Activated naive CD4-positive, alpha-beta T cell treated with anti-CD3 and anti-CD28 coated beads for 36 hours (primary cell): ENCODE measurements at regions not wholly inside any gene's neighbourhood (a gene's known extent, or its start where the extent isn't known, plus 50 kb on each side); places are given as distances from the start of the nearest gene placed in this dataset.
"Not testable (repeated sequence)": the region's sequence is repeated elsewhere in the genome, so short reads cannot be mapped to it uniquely, and the experiment has no call there.

ENCODE experiments used
- CTCF ChIA-PET: fragments of 350-600 bp; sonication (Branson Sonifier 250); formaldehyde crosslinking; loops from one replicate; lab custom pipeline; 2021; ENCODE audit warnings: antibody characterized with exemption; lab: Charles Lee
- DNase-seq: peaks from one replicate; pipeline ENCODE4 v3.0.0-alpha.2; 2020
- H3K27ac Mint-ChIP-seq: one replicate; pipeline ENCODE4 v1.8.0; 2021; ENCODE audit warnings: mild to moderate bottlenecking, mixed read lengths
- H3K27me3 Mint-ChIP-seq: one replicate; pipeline ENCODE4 v1.8.0; 2021; ENCODE audit warnings: low read depth, mixed read lengths
- H3K36me3 Mint-ChIP-seq: one replicate; pipeline ENCODE4 v1.8.0; 2021; ENCODE audit warnings: low read depth, mixed read lengths
- H3K4me1 Mint-ChIP-seq: one replicate; pipeline ENCODE4 v1.8.0; 2021; ENCODE audit warnings: low read depth, mixed read lengths
- H3K4me3 Mint-ChIP-seq: one replicate; pipeline ENCODE4 v1.8.0; 2021; ENCODE audit warnings: mild to moderate bottlenecking, moderate library complexity, mixed read lengths
- H3K9me3 Mint-ChIP-seq: one replicate; pipeline ENCODE4 v1.8.0; 2021; ENCODE audit warnings: mixed read lengths
- intact Hi-C: fragments of 100-400 bp; cut with micrococcal nuclease; formaldehyde crosslinking; loops from one replicate; pipeline ENCODE4 v1.15.1; 2023

DNA sequence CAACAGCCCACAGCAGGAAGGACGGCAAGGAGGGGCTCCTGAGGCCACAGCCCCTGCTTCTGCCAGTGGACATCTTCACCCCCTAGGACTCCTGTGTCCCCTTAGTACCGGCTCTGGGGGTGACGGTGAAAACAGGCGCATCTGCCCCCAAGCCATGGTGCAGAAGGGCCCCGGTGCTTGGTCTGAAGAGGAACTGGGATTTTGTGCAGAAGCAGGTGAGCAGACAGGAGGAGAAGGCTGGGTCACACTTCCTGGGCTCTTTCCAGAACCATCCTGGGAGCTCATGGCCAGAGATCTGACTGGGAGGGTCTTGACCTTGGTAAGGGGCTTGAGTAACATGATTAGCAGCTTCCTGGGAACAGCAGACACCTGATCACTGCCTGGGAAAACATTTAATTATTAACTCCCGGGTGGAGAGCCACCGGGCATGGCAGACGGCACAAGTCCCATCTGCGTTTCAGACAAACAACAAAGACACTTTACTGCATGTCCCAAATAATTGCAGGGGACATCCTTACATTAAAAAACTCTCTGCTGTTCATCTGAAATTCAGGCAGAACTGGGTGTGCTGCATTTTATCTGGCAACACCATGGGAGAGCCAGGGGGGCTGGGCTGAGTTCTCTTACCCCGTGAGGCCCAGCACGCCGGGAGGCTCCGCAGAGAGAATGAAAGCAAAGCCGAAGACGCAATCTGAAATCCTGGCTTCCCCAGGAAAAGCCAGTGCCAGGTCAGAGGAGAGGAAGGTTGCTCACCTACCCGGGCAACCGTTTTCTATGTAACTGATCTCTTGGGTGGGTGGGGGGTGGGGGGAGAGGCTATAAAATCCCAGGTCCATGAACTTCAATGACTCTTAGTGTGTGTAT, 1542.8 kb downstream of the TSPY10 start:
- H3K27ac Mint-ChIP-seq = no peak overlapping the region
- H3K9me3 Mint-ChIP-seq = peaks cover 2% of the 10 kb centered on the region
- CTCF ChIA-PET = no interaction called here
- no peaks in the 10 kb centered on the region for H3K36me3 Mint-ChIP-seq
- no peaks in the 10 kb centered on the region for H3K4me1 Mint-ChIP-seq
- intact Hi-C loops = no loop called here
- no peaks in the 10 kb centered on the region for H3K27me3 Mint-ChIP-seq
- DNase-seq = no peak
- no peak overlapping the region for H3K4me3 Mint-ChIP-seq

DNA sequence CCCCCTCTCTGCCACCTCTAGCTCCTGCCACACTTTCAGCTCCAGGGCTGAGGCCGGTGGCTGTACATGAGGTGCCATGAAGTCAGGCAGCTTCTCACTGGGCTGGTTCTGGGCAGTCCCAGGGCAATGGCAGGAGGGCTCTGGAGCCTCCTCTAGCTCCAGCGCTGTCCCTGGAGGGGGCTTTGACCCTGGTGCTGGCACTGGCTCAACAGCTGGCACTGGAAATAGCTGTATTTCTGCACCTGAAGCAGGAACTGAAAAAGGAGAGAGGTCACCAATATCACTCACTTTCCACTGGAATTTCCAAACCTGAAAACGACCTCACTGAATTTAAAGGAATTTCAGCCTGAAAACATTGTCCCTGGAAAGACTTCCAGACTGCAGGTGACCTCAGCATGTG, 1558.1 kb downstream of the TSPY10 start:
- intact Hi-C loops, H3K27ac Mint-ChIP-seq, H3K27me3 Mint-ChIP-seq, DNase-seq, H3K9me3 Mint-ChIP-seq, H3K4me3 Mint-ChIP-seq, CTCF ChIA-PET, H3K4me1 Mint-ChIP-seq, H3K36me3 Mint-ChIP-seq: not testable (repeated sequence)

DNA sequence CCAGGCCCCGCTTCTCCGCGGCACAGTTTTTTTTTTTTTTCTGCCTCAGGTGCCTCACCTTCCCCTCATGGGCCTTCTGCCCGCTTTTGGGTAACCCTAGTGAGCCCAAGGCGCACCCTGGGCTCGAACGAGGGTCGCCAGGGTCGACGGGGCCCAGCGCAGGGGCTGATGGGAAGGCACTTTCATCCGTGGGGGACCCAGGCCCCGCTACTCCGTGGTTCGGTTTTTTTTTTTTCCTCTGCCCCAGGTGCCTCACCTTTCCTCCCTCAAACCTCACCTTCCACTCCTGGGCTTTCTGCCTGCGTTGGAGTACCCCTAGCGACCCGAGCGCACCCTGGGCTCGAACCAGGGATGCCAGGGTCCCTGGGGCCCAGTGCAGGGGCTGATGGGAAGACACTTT, 1569.8 kb downstream of the TSPY10 start:
- DNase-seq, H3K36me3 Mint-ChIP-seq, H3K4me1 Mint-ChIP-seq, H3K4me3 Mint-ChIP-seq, H3K27ac Mint-ChIP-seq, H3K27me3 Mint-ChIP-seq, intact Hi-C loops, H3K9me3 Mint-ChIP-seq, CTCF ChIA-PET: not testable (repeated sequence)

DNA sequence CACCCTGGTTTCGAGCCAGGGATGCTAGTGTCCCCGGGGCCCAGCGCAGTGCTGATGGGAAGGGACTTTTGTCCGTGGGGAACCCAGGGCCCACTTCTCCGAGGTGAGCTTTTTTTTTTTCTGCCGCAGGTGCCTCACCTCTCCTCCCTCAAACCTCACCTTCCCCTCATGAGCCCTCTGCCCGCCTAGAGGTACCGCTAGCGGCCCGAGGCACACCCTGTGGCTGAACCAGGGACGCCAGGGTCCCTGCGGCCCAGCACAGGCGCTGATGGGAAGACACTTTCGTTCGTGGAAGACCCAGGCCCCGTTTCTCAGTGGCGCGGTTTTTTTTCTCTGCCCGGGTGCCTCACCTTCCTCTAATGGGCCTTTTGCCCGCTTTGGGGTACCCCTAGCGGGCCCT, 1570.7 kb downstream of the TSPY10 start:
- H3K27ac Mint-ChIP-seq, CTCF ChIA-PET, H3K4me1 Mint-ChIP-seq, H3K4me3 Mint-ChIP-seq, intact Hi-C loops, H3K27me3 Mint-ChIP-seq, H3K9me3 Mint-ChIP-seq, H3K36me3 Mint-ChIP-seq, DNase-seq: not testable (repeated sequence)

DNA sequence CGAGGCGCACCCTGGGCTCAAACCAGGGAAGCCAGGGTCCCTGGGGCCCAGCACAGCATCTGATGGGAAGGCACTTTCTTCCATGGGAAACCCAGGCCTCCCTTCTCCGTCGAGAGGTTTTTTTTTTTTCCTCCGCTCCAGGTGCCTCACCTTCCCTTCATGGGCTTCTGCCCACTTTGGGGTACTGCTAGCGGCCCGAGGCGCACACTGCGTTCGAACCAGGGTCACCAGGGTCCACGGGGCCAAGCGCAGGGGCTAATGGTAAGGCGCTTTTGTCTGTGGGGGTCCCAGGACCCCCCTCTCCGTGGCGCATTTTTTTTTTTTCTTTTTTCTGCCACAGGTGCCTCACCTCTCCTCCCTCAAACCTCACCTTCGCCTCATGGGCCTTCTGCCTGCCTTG, 1571.3 kb downstream of the TSPY10 start:
- H3K4me1 Mint-ChIP-seq = no peaks in the 10 kb centered on the region
- CTCF ChIA-PET = no interaction called here
- H3K4me3 Mint-ChIP-seq = no peak overlapping the region
- H3K9me3 Mint-ChIP-seq = peaks cover 1% of the 10 kb centered on the region
- H3K27ac Mint-ChIP-seq = no peak overlapping the region
- DNase-seq = no peak
- intact Hi-C loops = no loop called here
- H3K36me3 Mint-ChIP-seq = no peaks in the 10 kb centered on the region
- no peaks in the 10 kb centered on the region for H3K27me3 Mint-ChIP-seq

DNA sequence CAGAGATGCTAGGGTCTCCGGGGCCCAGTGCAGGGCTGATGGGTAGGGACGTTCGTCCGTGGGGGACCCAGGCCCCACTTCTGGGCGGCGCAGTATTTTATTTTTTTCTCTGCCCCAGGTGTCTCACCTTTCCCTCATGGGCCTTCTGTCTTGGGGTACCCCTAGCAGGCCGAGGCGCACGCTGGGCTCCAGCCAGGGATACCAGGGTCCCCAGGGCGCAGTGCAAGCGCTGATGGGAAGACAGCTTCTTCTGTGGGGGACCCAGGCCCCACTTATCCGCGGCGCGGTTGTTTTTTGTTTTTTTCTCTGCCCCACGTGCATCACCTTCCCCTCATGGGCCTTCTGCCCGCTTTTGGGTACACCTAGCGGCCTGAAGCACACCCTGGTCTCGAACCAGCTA, 1572.8 kb downstream of the TSPY10 start:
- H3K9me3 Mint-ChIP-seq, H3K36me3 Mint-ChIP-seq, H3K27ac Mint-ChIP-seq, H3K27me3 Mint-ChIP-seq, H3K4me1 Mint-ChIP-seq, intact Hi-C loops, H3K4me3 Mint-ChIP-seq, DNase-seq, CTCF ChIA-PET: not testable (repeated sequence)

DNA sequence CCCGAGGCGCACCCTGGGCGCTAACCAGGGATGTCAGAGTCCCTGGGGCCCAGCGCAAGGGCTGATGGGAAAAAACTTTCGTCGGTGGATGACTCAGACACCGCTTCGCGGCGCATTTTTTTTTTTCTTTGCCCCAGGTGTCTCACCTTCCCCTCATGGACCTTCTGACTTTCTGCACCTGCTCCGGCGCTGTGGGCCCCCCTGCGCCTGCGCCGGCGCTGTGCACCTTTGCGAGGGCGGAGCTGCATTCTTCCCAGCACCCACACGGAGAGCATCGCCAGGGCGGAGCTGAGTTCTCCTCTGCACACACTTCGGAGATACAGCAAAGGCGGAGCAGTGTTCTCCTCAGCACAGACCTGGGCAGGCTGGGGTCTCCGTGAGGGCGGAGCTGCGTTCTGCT, 1575.3 kb downstream of the TSPY10 start:
- CTCF ChIA-PET, DNase-seq, H3K9me3 Mint-ChIP-seq, H3K27ac Mint-ChIP-seq, H3K36me3 Mint-ChIP-seq, H3K4me1 Mint-ChIP-seq, H3K4me3 Mint-ChIP-seq, H3K27me3 Mint-ChIP-seq, intact Hi-C loops: not testable (repeated sequence)

DNA sequence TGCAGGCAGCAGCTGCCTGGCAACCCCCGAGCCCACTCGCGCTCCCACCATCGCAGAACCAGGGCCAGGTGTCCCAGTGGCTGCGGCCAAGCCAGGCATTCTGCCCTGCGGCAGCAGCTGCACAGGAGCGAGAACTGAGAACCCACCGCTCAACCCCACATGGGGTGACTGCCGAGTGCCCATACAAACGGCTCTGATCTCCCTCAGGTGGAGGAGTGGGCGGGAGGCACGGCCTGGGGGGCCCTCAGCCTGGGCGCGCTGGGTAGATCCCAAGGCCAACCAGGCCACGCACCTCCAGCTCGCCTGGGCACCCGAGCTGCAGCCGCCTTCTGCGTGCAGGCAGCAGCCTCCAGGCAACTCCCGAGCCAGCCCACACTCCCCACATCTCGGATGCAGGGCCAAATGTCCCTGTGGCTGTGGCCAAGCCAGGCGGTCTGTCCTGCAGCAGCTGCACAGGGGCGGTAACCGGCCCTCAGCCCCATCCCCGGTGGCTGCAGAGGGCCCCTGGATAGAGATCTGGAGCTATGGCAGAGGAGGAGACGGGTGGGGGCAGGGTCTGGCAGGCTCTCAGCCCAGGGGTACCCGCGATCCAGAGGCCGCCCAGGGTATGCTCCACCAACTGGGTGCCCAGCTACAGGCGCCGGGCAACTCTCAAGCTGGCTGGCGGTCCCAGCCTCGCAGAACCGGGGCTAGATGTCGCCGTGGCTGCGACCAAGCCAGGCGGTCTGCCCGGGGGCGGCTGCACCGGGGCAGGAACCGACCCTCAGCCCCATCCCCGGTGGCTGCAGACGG, 1579.6 kb downstream of the TSPY10 start:
- H3K4me1 Mint-ChIP-seq, H3K36me3 Mint-ChIP-seq, intact Hi-C loops, H3K4me3 Mint-ChIP-seq, H3K27ac Mint-ChIP-seq, DNase-seq, H3K9me3 Mint-ChIP-seq, CTCF ChIA-PET, H3K27me3 Mint-ChIP-seq: not testable (repeated sequence)

DNA sequence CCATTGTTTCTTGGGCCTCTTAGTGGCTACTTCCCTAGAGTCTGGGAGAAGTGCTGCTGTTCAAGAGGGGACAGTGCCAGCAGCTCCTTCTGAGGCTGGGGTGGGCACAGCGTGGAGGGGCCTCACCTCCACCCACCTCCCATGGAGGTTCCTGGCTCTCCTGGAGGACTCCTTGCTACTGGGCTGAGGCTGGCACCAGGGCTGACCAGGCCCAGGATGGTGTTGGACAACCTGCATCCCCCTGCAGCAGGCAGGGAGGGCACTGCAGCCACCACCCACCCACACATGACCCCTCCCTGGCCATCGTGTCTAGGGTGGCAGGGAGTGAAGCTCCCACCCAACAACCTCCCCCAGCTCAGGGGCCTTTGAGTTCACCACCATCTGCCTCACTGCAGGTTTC, 1549.3 kb upstream of the USP9Y start:
- CTCF ChIA-PET, H3K4me1 Mint-ChIP-seq, intact Hi-C loops, H3K36me3 Mint-ChIP-seq, H3K4me3 Mint-ChIP-seq, H3K27me3 Mint-ChIP-seq, H3K9me3 Mint-ChIP-seq, H3K27ac Mint-ChIP-seq, DNase-seq: not testable (repeated sequence)

DNA sequence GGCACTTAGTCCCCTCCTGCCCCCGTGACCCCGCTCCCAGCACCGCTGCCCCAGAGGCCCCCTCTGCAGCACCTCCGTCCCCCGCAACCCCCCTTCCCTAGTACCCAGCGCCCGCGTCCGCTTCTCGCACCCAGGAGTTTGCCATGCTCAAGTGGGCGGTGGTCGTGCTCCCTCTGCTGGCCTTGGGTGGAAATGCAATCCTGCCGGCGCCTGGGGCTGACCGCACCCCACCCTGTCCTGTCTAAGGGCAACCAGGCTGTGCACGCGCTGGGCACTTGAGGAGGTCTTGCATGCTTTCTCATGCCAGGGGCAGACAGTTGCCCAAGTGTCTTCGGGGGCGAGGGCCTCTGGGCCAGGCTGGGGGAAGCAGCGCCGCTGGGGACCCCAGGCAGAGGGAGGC, 1544.9 kb upstream of the USP9Y start:
- H3K27ac Mint-ChIP-seq, H3K36me3 Mint-ChIP-seq, H3K4me3 Mint-ChIP-seq, DNase-seq, H3K9me3 Mint-ChIP-seq, intact Hi-C loops, H3K4me1 Mint-ChIP-seq, CTCF ChIA-PET, H3K27me3 Mint-ChIP-seq: not testable (repeated sequence)

DNA sequence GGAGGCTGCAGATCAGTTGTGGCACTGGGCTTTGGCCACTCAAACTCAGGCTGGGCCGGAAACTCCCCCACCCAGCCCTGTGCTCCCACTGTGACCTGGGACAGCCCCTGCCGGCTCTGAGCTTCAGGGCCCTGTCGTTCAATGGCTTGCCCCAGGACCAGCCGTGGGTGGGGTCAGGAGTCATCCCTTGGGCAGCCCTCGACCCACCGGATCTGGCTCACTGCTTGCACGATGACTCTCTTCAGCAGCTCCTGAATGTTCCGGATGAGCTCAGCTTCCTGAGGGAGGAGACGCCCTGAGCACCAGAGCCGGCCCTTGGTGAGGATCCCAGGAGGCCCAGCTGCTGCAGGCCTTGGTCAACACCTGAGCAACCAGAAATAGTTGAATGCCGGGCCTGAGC, 1544.2 kb upstream of the USP9Y start:
- CTCF ChIA-PET, H3K9me3 Mint-ChIP-seq, intact Hi-C loops, H3K4me3 Mint-ChIP-seq, H3K4me1 Mint-ChIP-seq, H3K36me3 Mint-ChIP-seq, H3K27ac Mint-ChIP-seq, DNase-seq, H3K27me3 Mint-ChIP-seq: not testable (repeated sequence)

DNA sequence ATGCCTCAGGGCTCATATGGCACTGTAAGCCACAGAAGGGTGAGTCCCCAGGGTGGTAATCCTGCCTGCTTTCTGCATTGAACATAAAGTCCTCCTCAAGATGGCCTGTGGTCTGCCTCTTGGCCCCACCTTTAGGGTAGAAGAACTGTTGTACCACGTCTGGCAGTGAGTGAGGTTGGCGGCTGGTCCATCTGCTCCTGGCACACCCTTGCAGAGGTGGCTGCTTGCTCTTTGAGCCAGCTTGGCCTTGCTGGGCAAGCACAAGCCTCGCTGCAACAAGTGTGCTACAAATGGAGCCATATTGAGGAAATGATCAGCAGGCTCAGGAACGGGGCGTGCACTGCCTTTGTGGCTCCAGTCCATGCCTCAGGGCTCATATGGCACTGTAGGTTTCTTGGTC, 1524.0 kb upstream of the USP9Y start:
- intact Hi-C loops, CTCF ChIA-PET, H3K27ac Mint-ChIP-seq, DNase-seq, H3K9me3 Mint-ChIP-seq, H3K4me1 Mint-ChIP-seq, H3K27me3 Mint-ChIP-seq, H3K4me3 Mint-ChIP-seq, H3K36me3 Mint-ChIP-seq: not testable (repeated sequence)

DNA sequence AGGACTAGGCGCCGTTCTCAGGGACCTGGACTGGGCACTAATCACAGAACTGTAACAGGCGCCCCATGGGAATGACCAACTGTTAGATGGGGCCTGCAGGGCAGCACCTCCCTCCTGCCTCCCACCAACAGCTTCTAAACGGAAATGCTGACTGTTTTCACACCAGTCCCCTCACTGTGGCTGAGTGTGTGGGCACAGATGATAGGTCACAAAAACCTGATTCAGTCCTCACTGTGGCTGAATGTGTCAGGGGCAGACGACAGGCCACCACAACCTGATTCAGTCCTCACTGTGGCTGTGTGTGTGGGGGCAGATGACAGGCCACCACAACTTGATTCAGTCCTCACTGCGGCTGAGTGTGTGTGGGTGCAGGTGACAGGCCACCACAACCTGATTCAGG, 1499.9 kb upstream of the USP9Y start:
- H3K27ac Mint-ChIP-seq, H3K4me1 Mint-ChIP-seq, DNase-seq, H3K4me3 Mint-ChIP-seq, H3K27me3 Mint-ChIP-seq, CTCF ChIA-PET, H3K9me3 Mint-ChIP-seq, intact Hi-C loops, H3K36me3 Mint-ChIP-seq: not testable (repeated sequence)
